Esophagus squamous epithelium (tissue), 4 donors: ENCODE measurements at regions not wholly inside any gene's neighbourhood (a gene's known extent, or its start where the extent isn't known, plus 50 kb on each side); places are given as distances from the start of the nearest gene placed in this dataset.

ENCODE experiments used
- CTCF ChIP-seq, 6 experiments: fragments of 450-650 bp in 4 of 6; fragments of 200-600 bp in 2 of 6; sonication (generic) in 2 of 6; IDR thresholded peaks; one replicate each; pipeline ENCODE4 v1.5.1; 2016 to 2019; ENCODE audit warnings: antibody characterized with exemption in 6 of 6, mild to moderate bottlenecking in 4 of 6, moderate library complexity in 4 of 6
- POLR2A ChIP-seq, 4 donors: fragments of 450-650 bp; IDR thresholded peaks; one replicate each; pipeline ENCODE4 v1.6.1; 2017; ENCODE audit warnings: antibody characterized with exemption in 4 of 4, mild to moderate bottlenecking in 4 of 4, moderate library complexity in 3 of 4

- TF ChIP-seq CTCF (IDR thresholded peaks at IDR 0.05) (no peak), POLR2A (IDR thresholded peaks at IDR 0.05) (no peak)
Measured at GRCh38 chr20:63067266-63067635, 60.5 kb upstream of the BHLHE23 start.
